ENCODE measurements at regions not wholly inside any gene's neighbourhood (a gene's known extent, or its start where the extent isn't known, plus 50 kb on each side); places are given as distances from the start of the nearest gene placed in this dataset.

GRCh38 chr10:33489501-33490176, 155.2 kb upstream of the NRP1 start:
- DNase-seq: no peak
- no peaks in the 10 kb centered on the region for H3K9me3 ChIP-seq
- no peak overlapping the region for H3K27ac ChIP-seq
- H3K4me3 ChIP-seq: no peak overlapping the region
- 66 to 74% methylated on average over 6 of the region's 6 CpGs for WGBS, 2 donors
- intact Hi-C loops (cut with DNase I; ENCODE audit: low total_unique reads): no loop called here
- no peaks in the 10 kb centered on the region for H3K36me3 ChIP-seq (ENCODE audit: low read depth, missing control alignments)
- TF ChIP-seq POLR2A (IDR thresholded peaks at IDR 0.05) (no peak), CTCF (IDR thresholded peaks at IDR 0.05) (no peak)
- no peaks in the 10 kb centered on the region for H3K27me3 ChIP-seq
- H3K4me1 ChIP-seq: peaks cover 18% of the 10 kb centered on the region

DNA sequence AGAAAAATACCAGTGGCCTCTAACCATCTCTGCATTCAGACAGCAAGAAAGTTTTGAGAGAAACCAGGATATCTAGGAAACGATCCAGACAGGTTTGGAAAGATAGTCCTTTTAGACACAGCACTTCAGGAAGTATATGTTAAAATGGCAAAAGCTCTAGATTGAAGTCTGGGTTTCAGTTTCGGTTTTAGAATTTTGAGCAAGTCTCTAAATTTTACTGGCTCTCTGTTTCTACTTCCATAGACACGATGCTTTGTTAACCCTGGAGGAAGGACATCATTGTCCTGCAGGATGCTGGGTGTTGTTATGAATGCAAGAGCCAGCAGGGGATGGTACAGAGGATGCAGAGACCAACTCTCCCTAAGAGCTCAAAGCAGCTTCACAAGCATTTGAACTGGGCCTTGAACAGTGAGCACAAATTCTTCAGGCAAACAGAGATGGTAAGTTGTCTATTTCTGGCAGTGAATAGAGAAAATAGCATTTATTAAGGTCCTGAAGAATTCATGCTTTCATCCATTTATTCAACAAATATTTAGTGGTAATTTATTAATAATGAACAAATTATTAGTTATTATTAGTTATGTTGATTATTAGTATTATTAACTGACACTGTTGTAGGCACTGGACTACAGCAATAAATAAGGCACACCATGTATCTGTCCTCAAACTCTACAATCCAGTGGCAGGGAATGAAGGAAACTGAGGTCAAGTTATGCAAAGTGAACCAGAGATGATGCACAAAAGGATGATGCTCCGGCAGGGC, 152.7 kb upstream of the NRP1 start:
- no peak overlapping the region for H3K4me3 ChIP-seq
- DNase-seq: no peak
- no peaks in the 10 kb centered on the region for H3K9me3 ChIP-seq
- intact Hi-C loops (cut with DNase I; ENCODE audit: low total_unique reads): no loop called here
- no peaks in the 10 kb centered on the region for H3K27me3 ChIP-seq
- TF ChIP-seq POLR2A (IDR thresholded peaks at IDR 0.05) (no peak), CTCF (IDR thresholded peaks at IDR 0.05) (no peak)
- no peaks in the 10 kb centered on the region for H3K36me3 ChIP-seq (ENCODE audit: low read depth, missing control alignments)
- 62 to 66% methylated on average over 4 of the region's 4 CpGs for WGBS, 2 donors
- no peak overlapping the region for H3K27ac ChIP-seq
- peaks cover 8% of the 10 kb centered on the region for H3K4me1 ChIP-seq

DNA sequence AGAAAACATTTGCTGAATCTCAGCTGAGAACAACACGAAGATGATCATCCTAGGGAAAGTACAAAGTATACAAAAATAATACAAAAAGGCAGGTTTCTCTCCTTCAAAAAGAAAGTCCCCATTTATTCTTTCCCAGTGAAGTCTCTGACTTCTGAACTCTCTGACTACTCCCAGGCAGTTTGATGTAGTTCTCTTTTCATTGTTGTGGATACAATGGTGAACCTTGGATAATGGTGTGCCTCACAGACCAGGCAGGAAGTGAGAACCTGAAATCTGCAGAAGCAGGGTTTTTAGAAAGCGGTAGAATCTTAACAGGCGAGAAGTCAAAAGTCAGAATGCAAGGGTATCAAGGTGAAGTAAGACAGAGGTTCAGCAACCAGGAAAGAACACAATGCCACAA, 150.8 kb upstream of the NRP1 start:
- TF ChIP-seq POLR2A (IDR thresholded peaks at IDR 0.05) (no peak), CTCF (IDR thresholded peaks at IDR 0.05) (no peak)
- Histone ChIP-seq H3K27me3 (no peaks in the 10 kb centered on the region), H3K4me1 (peaks cover 4% of the 10 kb centered on the region), H3K9me3 (no peaks in the 10 kb centered on the region), H3K27ac (no peak overlapping the region), H3K4me3 (no peak overlapping the region), H3K36me3 (ENCODE audit: low read depth, missing control alignments) (no peaks in the 10 kb centered on the region)
- DNase-seq: no peak
- 65 to 73% methylated on average over 3 of the region's 3 CpGs for WGBS, 2 donors
- intact Hi-C loops (cut with DNase I; ENCODE audit: low total_unique reads): no loop called here

DNA sequence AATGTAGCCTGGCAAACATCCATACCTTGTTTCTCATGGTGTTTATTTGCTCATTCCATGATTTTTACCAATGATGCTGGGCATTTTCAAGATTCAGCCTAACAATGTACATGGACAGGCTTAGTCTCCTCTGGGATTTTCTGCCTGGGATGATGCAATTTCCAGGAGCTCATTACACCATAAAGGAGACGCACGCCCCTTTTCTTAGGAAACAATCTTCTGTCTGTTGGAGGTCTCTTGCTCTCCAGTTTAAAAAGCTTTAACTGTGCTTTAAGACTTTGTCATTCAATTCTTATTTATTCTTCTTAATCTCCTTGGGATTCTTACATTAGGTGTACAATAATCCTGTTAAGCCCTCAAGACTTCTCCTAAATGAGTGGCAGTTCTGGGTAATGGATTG, 150.3 kb upstream of the NRP1 start:
- H3K4me1 ChIP-seq: peaks cover 4% of the 10 kb centered on the region
- H3K4me3 ChIP-seq: no peak overlapping the region
- H3K36me3 ChIP-seq (ENCODE audit: low read depth, missing control alignments): no peaks in the 10 kb centered on the region
- no peak for DNase-seq
- intact Hi-C loops (cut with DNase I; ENCODE audit: low total_unique reads): no loop called here
- no peak overlapping the region for H3K27ac ChIP-seq
- TF ChIP-seq POLR2A (IDR thresholded peaks at IDR 0.05) (no peak), CTCF (IDR thresholded peaks at IDR 0.05) (no peak)
- no peaks in the 10 kb centered on the region for H3K9me3 ChIP-seq
- WGBS, 2 donors: 90 to 93% methylated on average over 2 of the region's 2 CpGs
- no peaks in the 10 kb centered on the region for H3K27me3 ChIP-seq

- no peaks in the 10 kb centered on the region for H3K27me3 ChIP-seq
- TF ChIP-seq POLR2A (IDR thresholded peaks at IDR 0.05) (no peak), CTCF (IDR thresholded peaks at IDR 0.05) (no peak)
- intact Hi-C loops (cut with DNase I; ENCODE audit: low total_unique reads): no loop called here
- H3K27ac ChIP-seq: no peak overlapping the region
- H3K36me3 ChIP-seq (ENCODE audit: low read depth, missing control alignments): no peaks in the 10 kb centered on the region
- DNase-seq: no peak
- no peak overlapping the region for H3K4me3 ChIP-seq
- H3K9me3 ChIP-seq: no peaks in the 10 kb centered on the region
- WGBS, 2 donors: 96 to 100% methylated on average over 3 of the region's 3 CpGs
- peaks cover 4% of the 10 kb centered on the region for H3K4me1 ChIP-seq
These were observed 149.3 kb upstream of the NRP1 start for GRCh38 chr10:33483816-33484190.
